ENCODE measurements at regions not wholly inside any gene's neighbourhood (a gene's known extent, or its start where the extent isn't known, plus 50 kb on each side); places are given as distances from the start of the nearest gene placed in this dataset.

GRCh38 chr14:62141139-62141538 lies 378.9 kb downstream of the SNAPC1 start:
- Histone ChIP-seq H3K4me3 (ENCODE audit: low read length) (no peak overlapping the region), H3K4me1 (ENCODE audit: insufficient read depth, low read length) (no peaks in the 10 kb centered on the region), H3K9me3 (ENCODE audit: low read depth, low read length) (no peaks in the 10 kb centered on the region), H3K27me3 (ENCODE audit: insufficient read depth, low read length) (peaks cover 12% of the 10 kb centered on the region)

- Histone ChIP-seq H3K27me3 (ENCODE audit: insufficient read depth, low read length) (peaks cover 12% of the 10 kb centered on the region), H3K9me3 (ENCODE audit: low read depth, low read length) (no peaks in the 10 kb centered on the region), H3K4me3 (ENCODE audit: low read length) (no peak overlapping the region), H3K4me1 (ENCODE audit: insufficient read depth, low read length) (no peaks in the 10 kb centered on the region)
Observed at GRCh38 chr14:62143245-62143644, 381.0 kb downstream of the SNAPC1 start.

DNA sequence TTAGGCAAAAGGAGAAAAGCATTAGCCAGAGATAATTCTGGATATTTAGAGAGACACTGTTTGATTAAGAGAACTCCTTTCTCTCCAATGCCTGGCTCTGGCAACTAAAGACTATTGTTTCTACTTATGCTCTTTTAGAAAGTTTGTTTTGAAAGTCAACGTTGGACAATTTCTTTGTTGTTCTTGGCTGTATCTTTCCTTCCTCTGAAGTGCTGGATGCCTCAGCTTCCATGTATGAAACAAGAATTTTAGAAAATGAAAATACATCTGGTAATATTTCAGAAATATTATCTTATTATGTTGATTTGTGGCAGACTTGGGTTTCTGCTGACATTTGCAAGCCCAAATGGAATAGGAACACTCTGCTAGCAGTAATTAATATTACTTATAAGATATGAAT lies 382.6 kb downstream of the SNAPC1 start:
- Histone ChIP-seq H3K9me3 (ENCODE audit: low read depth, low read length) (no peaks in the 10 kb centered on the region), H3K27me3 (ENCODE audit: insufficient read depth, low read length) (peaks cover 8% of the 10 kb centered on the region), H3K4me1 (ENCODE audit: insufficient read depth, low read length) (no peaks in the 10 kb centered on the region), H3K4me3 (ENCODE audit: low read length) (no peak overlapping the region)

GRCh38 chr14:62146030-62146429 lies 383.8 kb downstream of the SNAPC1 start:
- Histone ChIP-seq H3K4me3 (ENCODE audit: low read length) (no peak overlapping the region), H3K4me1 (ENCODE audit: insufficient read depth, low read length) (no peaks in the 10 kb centered on the region), H3K27me3 (ENCODE audit: insufficient read depth, low read length) (peaks cover 7% of the 10 kb centered on the region), H3K9me3 (ENCODE audit: low read depth, low read length) (no peaks in the 10 kb centered on the region)

DNA sequence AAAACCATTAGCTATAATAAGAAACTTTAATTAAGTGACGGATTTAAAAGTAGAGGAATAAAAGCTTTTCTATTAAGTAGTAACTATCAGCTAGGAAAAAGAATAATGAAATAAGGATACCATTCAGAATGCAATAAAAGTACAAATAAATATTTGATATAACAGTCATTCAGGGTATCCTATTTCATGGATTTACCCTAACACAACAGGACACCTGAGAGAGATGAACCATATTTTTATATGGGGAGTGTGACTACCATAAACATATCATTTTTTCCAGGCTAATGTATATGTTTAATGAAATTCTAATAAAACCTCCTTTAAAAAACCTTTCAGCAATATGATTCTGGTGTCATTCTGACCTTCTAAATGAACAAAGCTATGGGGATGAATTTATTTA lies 393.8 kb downstream of the SNAPC1 start:
- Histone ChIP-seq H3K4me3 (ENCODE audit: low read length) (no peak overlapping the region), H3K4me1 (ENCODE audit: insufficient read depth, low read length) (no peaks in the 10 kb centered on the region), H3K27me3 (ENCODE audit: insufficient read depth, low read length) (peaks cover 3% of the 10 kb centered on the region), H3K9me3 (ENCODE audit: low read depth, low read length) (no peaks in the 10 kb centered on the region)

GRCh38 chr14:62158779-62159178 lies 396.6 kb downstream of the SNAPC1 start:
- H3K4me3 ChIP-seq (ENCODE audit: low read length) = no peak overlapping the region
- peaks cover 6% of the 10 kb centered on the region for H3K27me3 ChIP-seq (ENCODE audit: insufficient read depth, low read length)
- H3K4me1 ChIP-seq (ENCODE audit: insufficient read depth, low read length) = no peaks in the 10 kb centered on the region
- H3K9me3 ChIP-seq (ENCODE audit: low read depth, low read length) = no peaks in the 10 kb centered on the region

- no peak overlapping the region for H3K4me3 ChIP-seq (ENCODE audit: low read length)
- H3K4me1 ChIP-seq (ENCODE audit: insufficient read depth, low read length) = no peaks in the 10 kb centered on the region
- H3K27me3 ChIP-seq (ENCODE audit: insufficient read depth, low read length) = peaks cover 6% of the 10 kb centered on the region
Observed at GRCh38 chr14:62159314-62159713, 397.1 kb downstream of the SNAPC1 start.

DNA sequence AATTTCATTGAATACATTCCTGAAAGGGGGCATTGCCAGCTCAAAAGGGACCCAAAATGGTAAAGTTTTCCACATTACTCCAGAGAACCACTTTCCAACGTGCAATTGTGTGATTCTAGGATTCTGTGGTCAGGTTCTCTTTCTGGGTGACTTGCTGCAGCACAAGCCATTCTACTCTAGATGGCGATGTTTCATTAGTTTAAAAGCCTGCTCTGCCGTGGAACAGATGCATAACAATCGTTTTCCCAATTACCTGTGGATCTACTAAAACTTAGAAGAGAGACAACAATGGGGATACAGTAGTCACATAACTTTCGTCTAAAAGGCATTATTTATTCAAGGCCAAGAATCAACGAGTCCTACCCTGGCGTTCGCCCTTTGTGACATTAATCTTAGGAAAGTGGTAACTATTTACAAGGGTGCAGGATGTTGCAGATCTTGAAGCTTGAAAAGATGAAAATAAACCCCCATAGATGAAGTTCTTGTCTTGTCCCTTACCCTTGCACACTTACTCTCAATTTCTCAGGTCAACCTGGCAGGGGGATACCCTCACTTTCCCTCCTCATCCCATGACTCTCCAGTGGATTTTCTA lies 400.9 kb downstream of the SNAPC1 start:
- H3K4me3 ChIP-seq (ENCODE audit: low read length) = no peak overlapping the region
- peaks cover 2% of the 10 kb centered on the region for H3K27me3 ChIP-seq (ENCODE audit: insufficient read depth, low read length)
- no peaks in the 10 kb centered on the region for H3K4me1 ChIP-seq (ENCODE audit: insufficient read depth, low read length)
- H3K9me3 ChIP-seq (ENCODE audit: low read depth, low read length) = no peaks in the 10 kb centered on the region

More at GRCh38 chr14:62159314-62159713, 397.1 kb downstream of the SNAPC1 start:
- H3K9me3 ChIP-seq (ENCODE audit: low read depth, low read length) = no peaks in the 10 kb centered on the region

DNA sequence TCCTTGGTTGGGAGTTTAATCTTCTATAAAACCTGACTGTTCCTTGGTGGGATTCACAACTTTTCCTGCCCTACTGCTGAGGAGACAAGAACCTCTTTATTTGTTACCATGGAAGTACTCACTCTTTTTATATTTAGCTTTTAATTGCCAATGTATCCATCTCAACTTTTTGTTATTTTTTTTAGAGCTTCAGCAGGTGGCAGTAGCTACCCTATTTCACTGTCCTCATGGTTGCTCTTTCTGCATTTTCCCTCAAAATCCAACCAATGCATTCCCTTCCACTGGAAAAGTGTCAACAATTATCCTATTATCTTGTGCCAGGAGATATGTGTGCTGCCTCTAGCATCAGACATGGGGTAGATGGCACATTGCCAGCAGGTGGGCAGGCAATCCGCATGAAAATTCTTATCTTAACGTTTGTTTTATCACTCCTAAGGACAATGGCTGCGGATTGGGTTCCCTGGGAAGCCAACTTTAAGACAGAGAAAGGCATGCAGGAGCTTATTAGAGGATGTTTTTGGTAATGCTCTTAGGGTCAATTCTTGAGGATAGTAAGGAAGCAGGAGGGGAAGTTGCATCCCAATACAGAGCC lies 406.4 kb downstream of the SNAPC1 start:
- Histone ChIP-seq H3K4me3 (ENCODE audit: low read length) (no peak overlapping the region), H3K27me3 (ENCODE audit: insufficient read depth, low read length) (no peaks in the 10 kb centered on the region), H3K4me1 (ENCODE audit: insufficient read depth, low read length) (no peaks in the 10 kb centered on the region), H3K9me3 (ENCODE audit: low read depth, low read length) (no peaks in the 10 kb centered on the region)

GRCh38 chr14:62179367-62180018 lies 417.3 kb downstream of the SNAPC1 start:
- Histone ChIP-seq H3K4me1 (ENCODE audit: insufficient read depth, low read length) (no peaks in the 10 kb centered on the region), H3K4me3 (ENCODE audit: low read length) (no peak overlapping the region), H3K27me3 (ENCODE audit: insufficient read depth, low read length) (no peaks in the 10 kb centered on the region)

DNA sequence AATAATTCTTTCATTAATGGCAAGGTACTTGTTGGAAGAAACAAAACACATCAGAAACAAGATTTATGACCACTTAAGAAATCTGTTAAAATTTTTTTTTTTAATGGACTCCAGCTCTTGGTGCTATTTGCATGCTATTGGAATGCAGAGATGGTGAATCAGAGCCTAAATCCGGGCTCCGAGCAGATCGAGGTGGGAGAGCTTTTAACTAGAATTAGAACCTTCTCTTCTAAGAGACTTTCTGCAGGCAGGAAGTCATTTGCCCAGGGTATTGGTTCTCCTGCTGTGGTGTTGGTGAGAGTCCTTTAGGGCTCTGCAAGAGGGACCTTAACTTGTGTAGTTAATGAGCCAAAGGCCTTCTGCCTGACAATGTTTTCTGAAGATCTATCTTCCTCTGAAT lies 419.4 kb downstream of the SNAPC1 start:
- H3K27me3 ChIP-seq (ENCODE audit: insufficient read depth, low read length) = no peaks in the 10 kb centered on the region
- no peak overlapping the region for H3K4me3 ChIP-seq (ENCODE audit: low read length)
- no peaks in the 10 kb centered on the region for H3K4me1 ChIP-seq (ENCODE audit: insufficient read depth, low read length)
- no peaks in the 10 kb centered on the region for H3K9me3 ChIP-seq (ENCODE audit: low read depth, low read length)

More at GRCh38 chr14:62179367-62180018, 417.3 kb downstream of the SNAPC1 start:
- H3K9me3 ChIP-seq (ENCODE audit: low read depth, low read length) = no peaks in the 10 kb centered on the region

- Histone ChIP-seq H3K4me3 (ENCODE audit: low read length) (no peak overlapping the region), H3K9me3 (ENCODE audit: low read depth, low read length) (no peaks in the 10 kb centered on the region), H3K4me1 (ENCODE audit: insufficient read depth, low read length) (no peaks in the 10 kb centered on the region), H3K27me3 (ENCODE audit: insufficient read depth, low read length) (no peaks in the 10 kb centered on the region)
Observed at GRCh38 chr14:62185078-62185477, 422.9 kb downstream of the SNAPC1 start.

GRCh38 chr14:62187265-62187664 lies 425.0 kb downstream of the SNAPC1 start:
- Histone ChIP-seq H3K4me1 (ENCODE audit: insufficient read depth, low read length) (no peaks in the 10 kb centered on the region), H3K9me3 (ENCODE audit: low read depth, low read length) (no peaks in the 10 kb centered on the region), H3K4me3 (ENCODE audit: low read length) (no peak overlapping the region), H3K27me3 (ENCODE audit: insufficient read depth, low read length) (no peaks in the 10 kb centered on the region)

DNA sequence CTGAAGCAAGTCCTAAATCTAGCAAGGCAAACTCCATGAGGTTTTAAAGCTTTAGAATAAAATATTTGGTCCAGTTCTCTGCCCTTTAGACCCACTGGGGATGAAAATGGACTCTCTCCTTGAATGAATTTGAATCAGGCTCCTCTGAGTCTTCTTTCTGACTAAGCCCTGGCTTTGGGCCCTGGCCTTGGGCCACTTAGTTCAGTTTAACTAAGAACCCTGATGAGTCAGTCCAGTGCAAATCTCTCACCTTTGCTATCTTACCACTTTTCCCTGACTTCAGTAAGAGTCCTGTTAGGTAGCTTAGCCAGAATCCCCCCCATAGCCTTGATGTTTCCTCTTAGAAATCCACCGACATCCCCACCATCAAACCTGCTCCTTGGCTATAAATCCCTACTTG lies 427.5 kb downstream of the SNAPC1 start:
- H3K9me3 ChIP-seq (ENCODE audit: low read depth, low read length) = no peaks in the 10 kb centered on the region
- H3K4me1 ChIP-seq (ENCODE audit: insufficient read depth, low read length) = no peaks in the 10 kb centered on the region
- peaks cover 3% of the 10 kb centered on the region for H3K27me3 ChIP-seq (ENCODE audit: insufficient read depth, low read length)
- no peak overlapping the region for H3K4me3 ChIP-seq (ENCODE audit: low read length)

DNA sequence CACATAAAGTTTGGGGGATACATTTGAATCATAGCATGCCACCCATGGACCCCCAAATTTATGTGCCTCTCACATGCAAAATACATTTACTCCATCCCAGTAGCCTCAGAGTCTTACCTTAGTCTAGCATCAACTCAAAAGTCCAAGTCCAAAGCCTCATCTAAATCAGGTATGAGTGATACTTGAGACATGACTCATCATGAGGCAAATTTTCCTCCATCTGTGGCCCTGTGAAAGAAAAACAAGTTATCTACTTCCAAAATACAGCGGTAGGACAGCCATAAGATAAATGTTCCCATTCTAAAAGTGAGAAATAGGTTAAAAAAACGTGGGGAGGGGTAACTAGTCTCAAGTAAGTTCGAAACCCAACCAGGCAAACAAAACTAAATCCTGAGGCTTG lies 444.2 kb downstream of the SNAPC1 start:
- Histone ChIP-seq H3K4me1 (ENCODE audit: insufficient read depth, low read length) (no peaks in the 10 kb centered on the region), H3K27me3 (ENCODE audit: insufficient read depth, low read length) (peaks cover 3% of the 10 kb centered on the region), H3K9me3 (ENCODE audit: low read depth, low read length) (no peaks in the 10 kb centered on the region), H3K4me3 (ENCODE audit: low read length) (no peak overlapping the region)
